ENCODE measurements at regions not wholly inside any gene's neighbourhood (a gene's known extent, or its start where the extent isn't known, plus 50 kb on each side); places are given as distances from the start of the nearest gene placed in this dataset.

GRCh38 chr3:76400141-76400540 lies 614.8 kb upstream of the ZNF717 start:
- no peak for TF ChIP-seq CTCF (IDR thresholded peaks at IDR 0.05)
- TF ChIP-seq POLR2A (IDR thresholded peaks at IDR 0.05): no peak
